ENCODE measurements at regions not wholly inside any gene's neighbourhood (a gene's known extent, or its start where the extent isn't known, plus 50 kb on each side); places are given as distances from the start of the nearest gene placed in this dataset.
"Not testable (repeated sequence)": the region's sequence is repeated elsewhere in the genome, so short reads cannot be mapped to it uniquely, and the experiment has no call there.

GRCh38 chr9:12993466-12993865 is 218.6 kb downstream of the LURAP1L start:
- no peak for DNase-seq (ENCODE audit: low read depth)

- no peak for DNase-seq (ENCODE audit: low read depth)
Measured at GRCh38 chr9:12997009-12997408, 222.2 kb downstream of the LURAP1L start.

- DNase-seq (ENCODE audit: low read depth), result no peak
Measured at GRCh38 chr9:13001989-13002580, 227.3 kb downstream of the LURAP1L start.

- no peak for DNase-seq (ENCODE audit: low read depth)
Measured at GRCh38 chr9:13002740-13003139, 227.9 kb downstream of the LURAP1L start.

- DNase-seq (ENCODE audit: low read depth), result no peak
Measured at GRCh38 chr9:13009871-13010270, 235.1 kb downstream of the LURAP1L start.

- DNase-seq (ENCODE audit: low read depth), result no peak
Measured at GRCh38 chr9:13013991-13014883, 239.4 kb downstream of the LURAP1L start.

- DNase-seq (ENCODE audit: low read depth), result no peak
Measured at GRCh38 chr9:13017260-13017659, 242.4 kb downstream of the LURAP1L start.

GRCh38 chr9:13020146-13021040 is 245.6 kb downstream of the LURAP1L start:
- DNase-seq (ENCODE audit: low read depth), result no peak

- DNase-seq (ENCODE audit: low read depth), result no peak
Measured at GRCh38 chr9:13022756-13023155, 247.9 kb downstream of the LURAP1L start.

GRCh38 chr9:13023498-13023897 is 248.7 kb downstream of the LURAP1L start:
- DNase-seq (ENCODE audit: low read depth), result no peak

GRCh38 chr9:13026956-13027355 is 252.1 kb downstream of the LURAP1L start:
- no peak for DNase-seq (ENCODE audit: low read depth)

GRCh38 chr9:13027879-13028278 is 251.6 kb downstream of the MPDZ start:
- DNase-seq (ENCODE audit: low read depth), result no peak

GRCh38 chr9:13032585-13032984 is 246.9 kb downstream of the MPDZ start:
- no peak for DNase-seq (ENCODE audit: low read depth)

- peak; percentile 67 for DNase-seq (ENCODE audit: low read depth)
Measured at GRCh38 chr9:13033959-13034693, 245.4 kb downstream of the MPDZ start.

GRCh38 chr9:13034694-13035002 is 244.8 kb downstream of the MPDZ start:
- DNase-seq (ENCODE audit: low read depth), result no peak

GRCh38 chr9:13035822-13036221 is 243.7 kb downstream of the MPDZ start:
- DNase-seq (ENCODE audit: low read depth), result no peak

GRCh38 chr9:13037808-13038207 is 241.7 kb downstream of the MPDZ start:
- not testable (repeated sequence) for DNase-seq (ENCODE audit: low read depth)

- DNase-seq (ENCODE audit: low read depth), result no peak
Measured at GRCh38 chr9:13047827-13048587, 231.5 kb downstream of the MPDZ start.

GRCh38 chr9:13049223-13049622 is 230.3 kb downstream of the MPDZ start:
- DNase-seq (ENCODE audit: low read depth), result no peak

GRCh38 chr9:13053504-13053903 is 226.0 kb downstream of the MPDZ start:
- no peak for DNase-seq (ENCODE audit: low read depth)

GRCh38 chr9:13054389-13054788 is 225.1 kb downstream of the MPDZ start:
- DNase-seq (ENCODE audit: low read depth), result no peak
